GM10266 (cell line): ENCODE measurements at regions not wholly inside any gene's neighbourhood (a gene's known extent, or its start where the extent isn't known, plus 50 kb on each side); places are given as distances from the start of the nearest gene placed in this dataset.

ENCODE experiments used
- DNase-seq: peaks from one replicate; pipeline ENCODE4 v3.0.0; 2012; ENCODE audit errors: extremely low spot score
- TF ChIP-seq, protein P1 (sequence below): IDR thresholded peaks from 2 replicates; pipeline ENCODE4 v1.5.1; 2012; ENCODE audit warnings: mild to moderate bottlenecking, low read depth; ENCODE audit not compliant: control insufficient read depth, insufficient read depth; ENCODE audit errors: missing control alignments

- DNase-seq, result no peak
- TF ChIP-seq, protein P1, sequence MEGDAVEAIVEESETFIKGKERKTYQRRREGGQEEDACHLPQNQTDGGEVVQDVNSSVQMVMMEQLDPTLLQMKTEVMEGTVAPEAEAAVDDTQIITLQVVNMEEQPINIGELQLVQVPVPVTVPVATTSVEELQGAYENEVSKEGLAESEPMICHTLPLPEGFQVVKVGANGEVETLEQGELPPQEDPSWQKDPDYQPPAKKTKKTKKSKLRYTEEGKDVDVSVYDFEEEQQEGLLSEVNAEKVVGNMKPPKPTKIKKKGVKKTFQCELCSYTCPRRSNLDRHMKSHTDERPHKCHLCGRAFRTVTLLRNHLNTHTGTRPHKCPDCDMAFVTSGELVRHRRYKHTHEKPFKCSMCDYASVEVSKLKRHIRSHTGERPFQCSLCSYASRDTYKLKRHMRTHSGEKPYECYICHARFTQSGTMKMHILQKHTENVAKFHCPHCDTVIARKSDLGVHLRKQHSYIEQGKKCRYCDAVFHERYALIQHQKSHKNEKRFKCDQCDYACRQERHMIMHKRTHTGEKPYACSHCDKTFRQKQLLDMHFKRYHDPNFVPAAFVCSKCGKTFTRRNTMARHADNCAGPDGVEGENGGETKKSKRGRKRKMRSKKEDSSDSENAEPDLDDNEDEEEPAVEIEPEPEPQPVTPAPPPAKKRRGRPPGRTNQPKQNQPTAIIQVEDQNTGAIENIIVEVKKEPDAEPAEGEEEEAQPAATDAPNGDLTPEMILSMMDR, result no peak
Observed at GRCh38 chr3:79898907-79899306, 131.1 kb upstream of the ROBO1 start.

DNA sequence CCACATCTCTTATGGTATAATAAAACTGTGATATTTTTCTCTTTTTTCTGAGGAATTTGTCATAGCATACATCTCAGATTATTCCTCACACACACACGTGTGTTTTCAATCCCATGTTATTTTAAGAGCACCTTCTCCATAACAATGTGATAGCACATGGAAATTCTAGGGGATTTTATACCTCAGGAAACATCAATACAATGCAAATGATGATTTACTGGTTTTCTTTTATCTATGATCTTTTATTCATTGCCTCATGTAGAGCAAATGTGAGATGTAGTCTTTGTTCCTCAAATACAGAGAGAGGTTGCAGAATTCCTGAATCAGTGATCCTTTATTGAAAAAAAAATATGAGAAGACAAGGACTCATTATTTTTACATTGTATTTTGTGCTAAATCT is 128.3 kb upstream of the ROBO1 start:
- DNase-seq, result no peak
- TF ChIP-seq, protein P1, result no peak

DNA sequence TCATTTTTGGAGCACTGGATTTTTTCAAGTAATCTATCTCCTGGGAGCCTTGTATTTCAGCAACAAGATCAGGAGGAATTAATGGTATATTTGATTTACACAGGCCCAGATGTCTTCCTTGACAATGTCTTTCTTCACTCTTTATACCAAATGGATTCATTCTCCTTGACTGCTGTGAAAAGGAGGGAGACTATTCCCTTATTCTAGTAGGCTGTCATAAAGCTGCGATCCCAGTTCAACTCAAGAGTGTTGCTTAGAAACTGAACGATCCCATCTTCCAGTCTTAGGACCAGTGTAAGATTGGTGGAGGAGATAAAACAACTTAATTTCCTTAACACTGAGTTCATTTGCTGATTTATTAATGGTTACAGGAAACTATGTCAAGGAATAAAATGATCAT is 119.4 kb upstream of the ROBO1 start:
- TF ChIP-seq, protein P1, result no peak
- no peak for DNase-seq

DNA sequence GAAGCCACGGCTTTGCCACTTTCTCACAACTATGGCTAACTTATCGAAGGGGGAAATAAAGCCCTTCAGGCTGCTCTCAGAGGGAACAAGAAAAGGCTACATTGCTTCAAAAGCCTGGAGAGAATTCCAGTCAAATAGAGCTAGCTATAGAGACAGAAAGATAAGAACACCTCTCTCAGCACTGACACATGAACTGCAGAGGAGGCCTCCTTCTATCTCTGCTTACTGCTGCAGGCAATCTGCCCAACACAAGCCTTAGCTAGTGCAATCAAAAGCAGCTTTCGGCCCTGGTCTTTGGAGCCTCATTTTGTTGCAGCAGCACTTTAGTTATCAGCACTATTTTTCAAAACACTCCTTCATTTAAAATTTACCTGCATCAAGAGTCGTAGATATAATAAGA is 118.4 kb upstream of the ROBO1 start:
- no peak for DNase-seq
- TF ChIP-seq, protein P1, result no peak

DNA sequence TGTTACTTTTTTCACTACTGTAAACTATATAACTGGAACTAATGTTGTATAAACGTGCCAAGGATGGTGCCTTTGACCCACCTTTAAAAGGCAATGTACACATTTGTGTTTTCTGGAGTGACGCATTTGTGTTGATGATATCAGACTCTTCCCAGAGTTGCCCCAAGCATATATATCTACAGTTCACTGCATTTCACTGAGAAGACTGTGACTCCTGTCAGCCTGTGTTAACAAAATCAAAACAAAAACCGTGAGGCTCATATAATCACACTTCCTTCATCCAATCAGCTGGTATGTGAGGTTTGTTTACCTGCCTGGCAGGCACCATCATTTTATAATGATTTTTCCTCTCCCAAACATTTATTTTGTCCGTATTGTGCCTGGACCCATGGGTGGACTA is 117.6 kb upstream of the ROBO1 start:
- TF ChIP-seq, protein P1, result no peak
- DNase-seq, result no peak

GRCh38 chr3:79884354-79884753 is 116.6 kb upstream of the ROBO1 start:
- TF ChIP-seq, protein P1, result no peak
- no peak for DNase-seq

GRCh38 chr3:79881431-79881830 is 113.6 kb upstream of the ROBO1 start:
- TF ChIP-seq, protein P1, result peak; percentile 3
- DNase-seq, result no peak
